HG03135 (cell line): ENCODE measurements at regions not wholly inside any gene's neighbourhood (a gene's known extent, or its start where the extent isn't known, plus 50 kb on each side); places are given as distances from the start of the nearest gene placed in this dataset.
"Not testable (repeated sequence)": the region's sequence is repeated elsewhere in the genome, so short reads cannot be mapped to it uniquely, and the experiment has no call there.

Source experiments
- ATAC-seq: cut with Tn5 transposase; IDR thresholded peaks from one replicate; pipeline ENCODE4 v1.9.1; 2021; ENCODE audit warnings: mild to moderate bottlenecking, moderate library complexity; ENCODE audit not compliant: unreplicated experiment

GRCh38 chr17:27200476-27200875, 93.4 kb upstream of the WSB1 start:
- ATAC-seq: no peak

- ATAC-seq: no peak
These were observed 90.7 kb upstream of the WSB1 start for GRCh38 chr17:27203241-27203640.

- no peak for ATAC-seq
These were observed 87.5 kb upstream of the WSB1 start for GRCh38 chr17:27206447-27206846.

- no peak for ATAC-seq
These were observed 86.8 kb upstream of the WSB1 start for GRCh38 chr17:27207073-27207513.

- ATAC-seq: not testable (repeated sequence)
These were observed 85.5 kb upstream of the WSB1 start for GRCh38 chr17:27208370-27208769.

- ATAC-seq: no peak
These were observed 84.6 kb upstream of the WSB1 start for GRCh38 chr17:27209316-27209715.

GRCh38 chr17:27210809-27211208, 83.1 kb upstream of the WSB1 start:
- ATAC-seq: not testable (repeated sequence)

GRCh38 chr17:27216836-27217235, 77.1 kb upstream of the WSB1 start:
- ATAC-seq: no peak

- peak; percentile 76 for ATAC-seq
These were observed 76.3 kb upstream of the WSB1 start for GRCh38 chr17:27217631-27218030.

GRCh38 chr17:27218041-27218440, 75.9 kb upstream of the WSB1 start:
- no peak for ATAC-seq

GRCh38 chr17:27218719-27219488, 75.0 kb upstream of the WSB1 start:
- ATAC-seq: peak; percentile 66

GRCh38 chr17:27222515-27222914, 71.4 kb upstream of the WSB1 start:
- no peak for ATAC-seq

- no peak for ATAC-seq
These were observed 69.2 kb upstream of the WSB1 start for GRCh38 chr17:27224526-27225315.

- no peak for ATAC-seq
These were observed 67.2 kb upstream of the WSB1 start for GRCh38 chr17:27226611-27227230.

- no peak for ATAC-seq
These were observed 62.9 kb upstream of the WSB1 start for GRCh38 chr17:27230996-27231395.

GRCh38 chr17:27232328-27232727, 61.6 kb upstream of the WSB1 start:
- ATAC-seq: no peak

- ATAC-seq: no peak
These were observed 60.9 kb upstream of the WSB1 start for GRCh38 chr17:27233059-27233458.

- ATAC-seq: no peak
These were observed 60.1 kb upstream of the WSB1 start for GRCh38 chr17:27233776-27234175.

- no peak for ATAC-seq
These were observed 57.1 kb upstream of the WSB1 start for GRCh38 chr17:27236717-27237315.

GRCh38 chr17:27237890-27238289, 56.0 kb upstream of the WSB1 start:
- ATAC-seq: no peak

- no peak for ATAC-seq
These were observed 54.9 kb upstream of the WSB1 start for GRCh38 chr17:27239046-27239445.
